WERI-Rb-1 (cell line): ENCODE measurements at regions not wholly inside any gene's neighbourhood (a gene's known extent, or its start where the extent isn't known, plus 50 kb on each side); places are given as distances from the start of the nearest gene placed in this dataset.
"Not testable (repeated sequence)": the region's sequence is repeated elsewhere in the genome, so short reads cannot be mapped to it uniquely, and the experiment has no call there.

ENCODE experiments used
- DNase-seq: peaks from one replicate; pipeline ENCODE4 v3.0.0-alpha.2; 2020
- H3K27ac ChIP-seq: fragments of 250-450 bp; sonication (Bioruptor Pico); 2 replicates; pipeline ENCODE4 v1.5.1; 2020; ENCODE audit warnings: mild to moderate bottlenecking, moderate library complexity
- H3K27me3 ChIP-seq: fragments of 250-450 bp; sonication (Bioruptor Pico); 2 replicates; pipeline ENCODE4 v1.5.1; 2021; ENCODE audit warnings: mild to moderate bottlenecking, low read depth, moderate library complexity; ENCODE audit not compliant: insufficient read depth, severe bottlenecking
- H3K36me3 ChIP-seq: fragments of 250-450 bp; sonication (Bioruptor Pico); 2 replicates; pipeline ENCODE4 v1.5.1; 2020; ENCODE audit warnings: mild to moderate bottlenecking, moderate library complexity
- H3K4me3 ChIP-seq: 2 replicates; pipeline ENCODE4 v1.5.1; 2011; ENCODE audit warnings: low read depth, mild to moderate bottlenecking, control low read depth, low read length
- H3K9me3 ChIP-seq: fragments of 250-450 bp; sonication (Bioruptor Pico); 2 replicates; pipeline ENCODE4 v1.5.1; 2021; ENCODE audit warnings: mild to moderate bottlenecking, moderate library complexity; ENCODE audit not compliant: severe bottlenecking
- CTCF ChIP-seq: IDR thresholded peaks from 2 replicates; pipeline ENCODE4 v1.5.1; 2011; ENCODE audit warnings: low read depth, mild to moderate bottlenecking, control low read depth, inconsistent platforms, low read length

- H3K36me3 ChIP-seq, result no peaks in the 10 kb centered on the region
- no peak overlapping the region for H3K27ac ChIP-seq
- H3K4me3 ChIP-seq, result no peak overlapping the region
- no peaks in the 10 kb centered on the region for H3K27me3 ChIP-seq
- no peak for TF ChIP-seq CTCF
- DNase-seq, result no peak
- H3K9me3 ChIP-seq, result no peaks in the 10 kb centered on the region
Observed at GRCh38 chr4:10787365-10787764, 102.8 kb upstream of the CLNK start.

GRCh38 chr4:10784621-10785020 is 100.1 kb upstream of the CLNK start:
- Histone ChIP-seq H3K4me3 (no peak overlapping the region), H3K27ac (no peak overlapping the region), H3K36me3 (no peaks in the 10 kb centered on the region), H3K9me3 (no peaks in the 10 kb centered on the region), H3K27me3 (no peaks in the 10 kb centered on the region)
- no peak for DNase-seq
- TF ChIP-seq CTCF, result no peak

- no peaks in the 10 kb centered on the region for H3K36me3 ChIP-seq
- H3K27ac ChIP-seq, result no peak overlapping the region
- H3K4me3 ChIP-seq, result no peak overlapping the region
- DNase-seq, result no peak
- no peaks in the 10 kb centered on the region for H3K27me3 ChIP-seq
- no peak for TF ChIP-seq CTCF
- H3K9me3 ChIP-seq, result no peaks in the 10 kb centered on the region
Observed at GRCh38 chr4:10783351-10783750, 98.8 kb upstream of the CLNK start.

GRCh38 chr4:10781805-10782204 is 97.2 kb upstream of the CLNK start:
- Histone ChIP-seq H3K27ac (no peak overlapping the region), H3K27me3 (no peaks in the 10 kb centered on the region), H3K36me3 (no peaks in the 10 kb centered on the region), H3K4me3 (no peak overlapping the region), H3K9me3 (no peaks in the 10 kb centered on the region)
- no peak for TF ChIP-seq CTCF
- DNase-seq, result no peak

- not testable (repeated sequence) for H3K27me3 ChIP-seq, DNase-seq, H3K9me3 ChIP-seq, H3K27ac ChIP-seq, H3K4me3 ChIP-seq, H3K36me3 ChIP-seq
Observed at GRCh38 chr4:10780803-10781202, 96.2 kb upstream of the CLNK start.

GRCh38 chr4:10775132-10775531 is 90.6 kb upstream of the CLNK start:
- not testable (repeated sequence) for H3K36me3 ChIP-seq, DNase-seq, H3K9me3 ChIP-seq, H3K27ac ChIP-seq, H3K4me3 ChIP-seq, H3K27me3 ChIP-seq

- no peaks in the 10 kb centered on the region for H3K9me3 ChIP-seq
- no peak overlapping the region for H3K27ac ChIP-seq
- H3K27me3 ChIP-seq, result no peaks in the 10 kb centered on the region
- TF ChIP-seq CTCF, result no peak
- DNase-seq, result no peak
- H3K36me3 ChIP-seq, result no peaks in the 10 kb centered on the region
- no peak overlapping the region for H3K4me3 ChIP-seq
Observed at GRCh38 chr4:10773656-10774055, 89.1 kb upstream of the CLNK start.
